NOMO-1 (cell line): ENCODE measurements at regions not wholly inside any gene's neighbourhood (a gene's known extent, or its start where the extent isn't known, plus 50 kb on each side); places are given as distances from the start of the nearest gene placed in this dataset.
"Not testable (repeated sequence)": the region's sequence is repeated elsewhere in the genome, so short reads cannot be mapped to it uniquely, and the experiment has no call there.

Experiments used
- DNase-seq, 2 experiments: peaks; one replicate each; lab custom pipeline; 2025; ENCODE audit not compliant: unreplicated experiment in 2 of 2; lab: John Stamatoyannopoulos, UW

DNA sequence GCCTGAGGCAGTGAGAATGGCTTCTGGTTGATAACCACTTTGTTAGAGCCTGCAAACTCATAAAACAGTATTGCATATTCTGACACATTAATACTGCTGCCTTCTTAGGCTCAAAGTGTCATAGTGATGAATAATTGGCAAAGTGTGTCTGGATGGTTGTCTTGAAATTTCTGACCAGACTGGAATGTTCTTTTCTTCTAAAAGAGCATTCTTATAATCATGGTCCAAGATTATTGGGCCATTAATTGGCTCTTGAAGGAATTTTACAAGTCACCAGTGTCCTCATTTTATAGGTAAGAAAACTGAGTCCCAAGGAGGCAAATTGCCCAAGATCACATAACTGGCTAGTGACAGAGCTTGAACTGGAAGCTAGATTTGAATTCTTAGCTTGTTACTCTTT lies 111.7 kb downstream of the PCSK1 start:
- no peak for DNase-seq

GRCh38 chr5:96320797-96321196 lies 112.3 kb downstream of the PCSK1 start:
- DNase-seq = no peak

GRCh38 chr5:96319981-96320739 lies 112.9 kb downstream of the PCSK1 start:
- not testable (repeated sequence) for DNase-seq

GRCh38 chr5:96318569-96319110 lies 114.4 kb downstream of the PCSK1 start:
- no peak for DNase-seq

DNA sequence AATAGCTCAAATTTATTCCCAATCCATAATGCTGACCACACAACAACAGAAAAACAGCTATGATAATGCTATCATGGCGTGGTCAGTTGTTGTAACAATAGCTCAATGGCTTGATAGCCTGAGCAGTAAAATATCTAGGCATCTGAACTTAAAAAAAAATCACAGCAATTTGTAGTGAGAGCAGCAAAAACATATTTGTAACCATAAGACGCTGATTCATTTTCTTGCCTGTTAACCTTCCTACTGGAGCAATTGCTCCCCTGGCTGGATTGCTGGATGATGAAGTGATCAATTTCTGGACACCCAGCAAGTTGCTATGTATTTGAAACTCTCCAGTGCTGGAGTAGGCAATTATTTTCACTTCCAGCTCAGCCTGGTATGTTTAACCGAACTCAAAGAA lies 115.1 kb downstream of the PCSK1 start:
- no peak for DNase-seq

- DNase-seq = no peak
These were observed 116.6 kb downstream of the PCSK1 start for GRCh38 chr5:96316487-96316886.

GRCh38 chr5:96316017-96316416 lies 117.0 kb downstream of the PCSK1 start:
- no peak for DNase-seq

GRCh38 chr5:96315431-96315830 lies 117.6 kb downstream of the PCSK1 start:
- DNase-seq = no peak

DNA sequence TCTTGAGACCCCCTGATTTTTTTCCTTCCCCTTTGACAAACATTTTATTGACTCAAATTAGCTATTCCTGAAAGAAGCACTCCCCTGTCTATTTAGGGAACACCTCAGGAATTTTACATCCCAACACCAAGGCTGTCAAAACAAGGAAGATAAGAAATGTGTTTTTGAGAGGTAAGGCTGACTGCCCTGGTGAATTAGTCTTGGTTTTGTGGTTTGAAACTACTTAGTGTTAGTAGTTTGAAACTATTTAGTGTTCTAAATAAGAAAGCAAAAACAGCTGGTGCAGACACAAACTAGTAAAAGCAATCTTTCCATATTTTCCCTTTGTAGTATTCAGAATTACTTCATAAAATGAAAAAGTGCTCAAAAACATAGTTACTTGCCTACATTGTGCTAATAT lies 120.7 kb downstream of the PCSK1 start:
- DNase-seq = no peak

DNA sequence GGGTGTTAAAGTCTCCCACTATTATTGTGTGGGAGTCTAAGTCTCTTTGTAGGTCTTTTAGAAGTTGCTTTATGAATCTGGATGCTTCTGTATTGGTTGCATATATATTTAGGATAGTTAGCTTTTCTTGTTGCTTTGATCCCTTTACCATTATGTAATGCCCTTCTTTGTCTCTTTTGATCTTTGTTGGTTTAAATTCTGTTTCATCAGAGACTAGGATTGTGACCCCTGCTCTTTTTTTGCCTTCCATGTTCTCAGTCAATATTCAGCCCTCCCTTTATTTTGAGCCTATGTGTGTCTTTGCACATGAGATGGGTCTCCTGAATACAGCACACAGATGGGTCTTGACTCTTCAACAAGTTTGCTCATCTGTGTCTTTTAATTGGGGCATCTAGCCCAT lies 126.0 kb downstream of the PCSK1 start:
- not testable (repeated sequence) for DNase-seq

DNA sequence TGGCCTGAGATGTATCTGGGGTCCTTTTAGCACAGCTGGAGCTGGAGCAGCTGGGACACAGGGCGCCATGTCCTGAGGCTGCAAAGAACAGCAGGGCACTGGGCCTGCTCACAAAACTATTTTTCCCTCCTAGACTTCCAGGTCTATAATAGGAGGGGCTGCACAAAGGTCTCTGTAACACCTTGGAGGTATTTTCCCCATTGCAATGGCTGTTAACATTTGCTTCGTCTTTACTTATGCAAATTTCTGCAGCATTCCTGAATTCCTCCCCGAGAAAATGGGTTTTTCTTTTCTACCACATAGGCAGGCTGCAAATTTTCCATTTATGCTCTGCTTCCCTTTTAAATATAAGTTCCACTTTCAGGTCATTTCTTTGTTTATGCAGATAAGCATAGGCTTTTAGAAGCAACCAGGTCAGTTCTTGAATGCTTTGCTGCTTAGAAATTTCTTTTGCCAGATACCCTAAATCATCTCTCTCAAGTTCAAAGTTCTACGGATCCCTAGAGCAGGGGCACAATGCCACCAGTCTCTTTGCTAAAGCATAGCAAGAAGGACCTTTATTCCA lies 130.8 kb downstream of the PCSK1 start:
- no peak for DNase-seq

- DNase-seq = no peak
These were observed 132.1 kb downstream of the PCSK1 start for GRCh38 chr5:96300976-96301375.

DNA sequence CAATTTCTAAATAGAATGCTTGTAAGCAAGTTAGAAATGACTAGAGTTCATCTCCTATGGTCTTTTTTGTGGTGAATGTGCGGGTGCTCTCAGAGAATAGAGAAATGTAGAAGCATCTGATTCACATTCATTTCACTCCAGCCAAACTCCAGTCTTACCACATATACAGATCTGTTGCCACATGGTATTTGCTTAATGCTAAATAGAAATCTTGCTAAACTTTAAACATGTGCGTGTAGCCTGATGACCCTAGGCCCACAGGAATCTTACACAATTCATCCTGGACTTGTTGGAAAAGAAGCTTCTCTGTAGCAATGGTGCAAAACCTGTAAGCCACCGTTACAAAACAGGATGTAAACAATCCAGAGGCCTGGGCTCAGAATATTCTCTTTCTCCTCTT lies 135.2 kb downstream of the PCSK1 start:
- peak; percentile 78 to 84 for DNase-seq

DNA sequence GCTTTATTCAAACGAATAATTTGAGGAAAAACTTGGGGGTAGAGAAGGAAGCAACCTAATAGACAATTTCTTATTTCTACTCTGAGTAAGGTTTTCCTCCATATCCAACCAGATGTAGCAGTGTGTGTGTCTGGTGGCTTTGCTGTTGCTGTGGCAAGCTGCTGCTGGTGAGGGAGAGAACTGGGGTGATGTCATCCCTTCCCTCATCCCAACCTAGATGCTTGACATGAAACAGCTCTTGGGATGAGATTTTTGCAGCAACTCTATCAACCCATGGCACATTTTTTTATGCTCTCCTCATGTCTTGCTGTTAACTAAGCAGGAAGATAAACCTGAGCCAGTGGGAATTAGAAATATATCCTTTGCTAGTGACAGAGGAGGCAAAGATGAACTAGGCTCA lies 135.8 kb downstream of the PCSK1 start:
- DNase-seq = no peak

GRCh38 chr5:96294884-96295202 lies 138.2 kb downstream of the PCSK1 start:
- no peak for DNase-seq

DNA sequence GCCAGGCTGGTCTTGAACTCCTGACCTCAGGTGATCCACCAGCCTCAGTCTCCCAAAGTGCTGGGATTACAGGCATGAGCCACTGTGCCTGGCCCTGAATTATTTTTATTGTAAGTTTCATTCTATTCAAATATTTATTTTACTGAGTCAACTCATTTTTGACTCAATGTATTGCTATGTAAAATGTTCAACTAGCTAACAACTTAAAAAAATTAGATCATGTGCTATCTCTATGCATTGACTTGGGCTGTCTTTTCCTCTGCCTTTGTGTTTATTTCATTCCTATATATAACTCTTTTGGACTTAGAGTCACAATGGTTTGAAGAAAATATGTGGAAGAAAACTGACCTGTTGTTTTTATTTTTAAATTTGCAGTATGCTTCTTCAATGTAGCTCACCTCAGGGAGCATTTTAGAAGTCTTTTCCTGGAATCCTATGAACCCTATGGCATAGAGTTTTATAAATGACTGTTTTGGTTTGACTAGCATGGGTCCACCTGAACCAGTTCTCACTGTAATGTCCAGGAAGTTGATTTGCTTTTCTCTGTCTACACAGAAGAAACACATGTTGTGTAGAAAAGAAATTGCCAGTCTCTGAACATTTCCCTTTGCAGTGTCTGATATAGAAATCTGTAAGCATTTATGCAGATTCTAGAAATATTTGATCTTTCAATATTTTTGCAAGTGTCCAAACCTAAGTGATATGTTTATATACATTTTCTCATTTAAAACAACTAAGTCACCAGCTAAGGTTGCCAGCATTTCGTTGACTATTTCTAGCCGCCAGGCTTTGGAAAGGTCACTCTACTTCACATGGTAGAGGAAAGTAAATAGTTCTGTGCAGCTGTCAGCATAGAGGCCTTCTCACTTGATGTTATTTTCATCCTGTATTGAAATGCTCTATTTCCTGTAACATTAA lies 138.8 kb downstream of the PCSK1 start:
- DNase-seq = no peak

GRCh38 chr5:96292582-96293247 lies 140.3 kb downstream of the PCSK1 start:
- DNase-seq = no peak

- DNase-seq = not testable (repeated sequence)
These were observed 143.8 kb downstream of the PCSK1 start for GRCh38 chr5:96289287-96289686.

GRCh38 chr5:96288845-96289185 lies 144.2 kb downstream of the PCSK1 start:
- no peak for DNase-seq

- DNase-seq = peak in 1 of 2 experiments; percentile 29
These were observed 144.7 kb downstream of the PCSK1 start for GRCh38 chr5:96288166-96288844.
